NCI-H510A treated with DMSO at 0.1 percent for 48 hours (cell line): ENCODE measurements at regions not wholly inside any gene's neighbourhood (a gene's known extent, or its start where the extent isn't known, plus 50 kb on each side); places are given as distances from the start of the nearest gene placed in this dataset.

Experiments
- DNase-seq: peaks from one replicate; lab custom pipeline; 2025; lab: John Stamatoyannopoulos, UW

DNA sequence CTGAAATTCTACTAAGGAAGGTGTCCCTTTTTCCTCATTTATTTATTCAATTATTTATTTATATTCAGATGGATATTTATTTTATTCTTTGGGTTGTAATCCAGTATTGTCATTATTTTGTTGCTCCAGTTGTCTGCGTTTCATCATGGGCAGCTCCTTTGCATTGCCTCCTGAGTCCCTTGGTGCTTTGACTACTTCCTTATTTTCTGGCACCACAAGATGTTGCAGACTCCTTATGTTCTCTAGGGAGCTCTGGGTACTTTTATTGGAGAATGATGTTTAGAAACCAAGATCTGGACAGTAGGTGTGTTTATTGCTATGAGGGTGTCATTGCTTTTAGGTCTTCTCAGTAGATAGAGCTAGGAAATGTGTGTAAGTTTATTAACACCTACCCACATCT, 59.9 kb upstream of the ERRFI1 start:
- no peak for DNase-seq

DNA sequence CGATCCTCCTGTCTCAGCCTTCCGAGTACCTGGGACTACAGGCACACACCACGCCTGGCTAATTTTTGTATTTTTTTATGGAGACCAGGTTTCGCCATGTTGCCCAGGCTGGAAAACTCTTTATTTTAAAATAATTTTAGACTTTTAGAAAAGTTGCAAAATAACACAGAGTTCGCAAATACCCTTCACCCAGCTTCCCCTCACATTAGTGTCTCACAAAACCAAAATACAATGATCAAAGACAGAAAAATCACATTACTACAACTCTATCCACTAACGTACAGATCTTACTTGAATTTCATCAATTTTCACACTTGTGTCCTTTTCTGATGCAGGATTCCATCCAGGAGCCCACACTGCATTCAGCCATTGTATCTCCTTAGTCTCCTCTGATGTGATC, 58.8 kb upstream of the ERRFI1 start:
- DNase-seq = no peak

DNA sequence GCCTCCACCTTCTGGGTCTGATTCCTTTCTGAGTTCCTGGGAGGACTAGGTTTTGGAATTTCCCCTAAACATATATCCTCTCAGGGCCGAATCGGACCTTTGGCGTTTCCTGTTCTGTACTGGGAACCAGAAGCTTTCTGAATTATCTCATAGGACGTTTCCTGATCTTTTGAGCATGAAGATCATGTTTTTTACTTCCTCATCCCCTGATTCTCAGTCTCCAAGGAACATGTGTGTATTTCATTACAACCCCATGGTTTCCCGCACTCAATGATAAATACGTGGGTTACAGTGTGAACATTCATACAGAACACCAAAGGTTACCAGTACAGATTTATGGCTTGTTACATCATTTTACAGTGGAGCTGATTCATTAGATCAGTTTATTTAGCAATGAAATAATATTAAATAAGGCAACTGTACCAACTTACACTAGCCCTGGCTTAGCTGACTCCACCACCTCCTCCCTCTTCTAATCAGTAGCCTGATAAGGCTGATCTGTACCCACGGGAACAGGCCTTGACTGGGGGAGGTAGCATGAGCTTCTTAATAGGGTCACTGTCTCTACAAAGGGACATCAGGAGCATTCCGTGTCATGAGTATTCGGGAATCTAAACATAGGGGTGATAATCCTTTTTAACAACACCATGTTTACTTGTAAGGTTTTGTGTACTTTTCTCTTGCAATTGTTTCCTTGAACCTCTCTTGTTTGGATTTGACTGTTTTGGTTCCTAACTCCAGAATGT, 57.8 kb upstream of the ERRFI1 start:
- DNase-seq = no peak

DNA sequence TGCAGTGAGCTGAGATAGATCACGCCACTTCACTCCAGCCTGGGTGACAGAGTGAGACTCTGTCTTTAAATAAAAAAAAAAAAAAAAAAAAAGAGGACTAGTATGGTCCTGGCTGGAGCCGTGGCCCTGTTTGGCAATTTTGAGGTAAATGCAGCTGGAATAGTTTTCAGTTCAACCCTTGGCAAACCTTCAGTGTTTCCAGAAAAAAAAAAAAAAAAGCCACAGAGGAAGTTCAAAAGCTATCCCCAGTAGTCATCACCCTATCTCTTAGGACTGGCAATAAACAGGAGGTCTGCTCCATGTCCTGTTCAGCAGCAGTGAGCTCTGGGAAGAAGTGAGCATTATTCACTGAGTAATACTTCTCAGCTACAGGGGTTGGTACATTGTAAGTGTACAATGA, 56.8 kb upstream of the ERRFI1 start:
- no peak for DNase-seq

DNA sequence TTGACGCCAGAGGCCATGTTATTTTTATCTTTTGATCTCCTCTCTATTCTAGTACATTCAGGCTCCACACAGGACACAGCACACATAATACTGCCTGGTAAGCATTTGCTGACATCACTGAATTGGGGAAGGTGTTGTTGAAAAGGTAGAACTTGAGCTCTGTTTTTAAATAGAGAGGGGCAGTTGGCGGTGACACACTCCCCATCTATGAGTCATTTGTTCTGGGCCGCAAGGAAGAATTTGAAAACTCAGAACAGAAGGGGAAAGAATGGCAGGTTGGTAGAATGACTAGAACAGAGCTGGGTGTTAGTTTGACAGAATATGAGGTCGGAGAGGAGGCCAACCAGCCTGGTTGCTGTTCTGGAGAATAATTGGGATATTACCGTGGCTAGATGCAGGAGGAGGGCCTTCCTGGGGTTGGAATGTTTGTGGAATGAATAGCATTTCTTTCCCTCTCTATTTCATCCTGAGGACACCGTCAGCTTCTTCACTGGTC, 52.1 kb upstream of the ERRFI1 start:
- peak; percentile 90 for DNase-seq

DNA sequence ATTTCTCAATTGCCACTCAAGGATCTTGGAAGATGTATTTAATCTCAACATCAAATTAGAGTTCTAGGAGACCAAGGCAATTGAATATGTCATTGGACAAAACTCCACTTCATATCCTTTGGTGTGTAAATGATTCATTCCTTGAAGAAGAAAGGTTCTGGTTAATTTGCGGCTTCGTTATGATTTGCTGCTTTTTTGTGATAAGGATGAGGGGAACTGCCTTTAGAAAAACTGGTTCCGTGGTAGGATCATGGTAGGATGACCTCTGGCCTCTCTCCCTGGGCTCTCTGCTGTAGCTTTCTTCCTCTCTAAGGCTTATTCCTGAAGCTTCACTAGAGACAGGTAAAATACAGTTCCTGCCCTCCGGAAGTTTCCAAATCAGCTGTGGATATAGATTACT, 51.5 kb upstream of the ERRFI1 start:
- no peak for DNase-seq

DNA sequence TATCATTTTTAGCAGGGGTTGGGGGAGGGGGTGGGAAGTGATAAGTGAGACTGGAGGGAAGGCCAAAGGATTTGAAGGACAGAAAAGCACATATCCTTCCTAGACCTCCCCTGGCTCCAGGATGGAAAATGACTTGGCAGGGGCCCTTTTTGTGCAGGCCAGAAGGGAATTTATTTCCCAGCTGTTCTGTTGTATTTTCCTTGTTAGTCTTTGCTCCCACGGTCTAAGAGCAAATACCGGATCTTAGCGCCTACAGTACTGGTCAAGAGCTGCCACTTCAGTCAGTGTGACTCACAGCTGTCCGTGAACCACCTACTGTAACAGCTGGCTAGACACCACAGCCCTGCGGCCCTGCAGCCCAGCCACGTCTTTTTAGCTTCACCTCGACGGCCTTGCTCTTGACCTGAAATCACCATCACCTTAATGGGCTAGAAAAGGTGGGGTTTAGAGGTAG, 51.0 kb upstream of the ERRFI1 start:
- peak; percentile 99 for DNase-seq

DNA sequence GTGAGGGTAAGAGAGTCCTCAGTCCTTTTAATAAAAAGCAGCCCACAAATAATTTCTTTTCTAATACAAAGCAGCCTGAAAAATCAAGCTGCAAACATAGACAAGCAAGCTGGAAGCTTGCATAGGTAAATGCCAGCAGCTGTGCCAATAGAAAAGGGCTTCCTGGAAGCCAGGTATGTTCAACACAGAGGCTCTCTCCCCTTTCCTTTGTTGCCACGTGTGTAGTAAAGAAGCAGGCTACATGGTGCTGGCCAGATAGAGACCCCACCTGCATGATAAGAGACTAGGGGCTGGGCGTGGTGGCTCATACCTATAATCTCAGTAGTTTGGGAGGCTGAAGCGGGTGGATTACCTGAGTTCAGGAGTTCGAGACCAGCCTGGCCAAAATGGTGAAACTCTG, 50.1 kb upstream of the ERRFI1 start:
- DNase-seq = peak; percentile 97
